ENCODE measurements at regions not wholly inside any gene's neighbourhood (a gene's known extent, or its start where the extent isn't known, plus 50 kb on each side); places are given as distances from the start of the nearest gene placed in this dataset.

- TF ChIP-seq CTCF (IDR thresholded peaks at IDR 0.05; ENCODE audit: low read depth, low read length) (no peak), MAX (IDR thresholded peaks at IDR 0.05; ENCODE audit: low read depth, low read length) (no peak), POLR2A (IDR thresholded peaks at IDR 0.05; ENCODE audit: extremely low read depth, insufficient read length) (no peak), MYC (IDR thresholded peaks at IDR 0.05; ENCODE audit: low read depth, low read length) (no peak)
These were observed 130.0 kb upstream of the TBC1D5 start for GRCh38 chr3:17872457-17872856.

All from NB4 (cell line).